Spinal cord (tissue), 9 donors: ENCODE measurements at regions not wholly inside any gene's neighbourhood (a gene's known extent, or its start where the extent isn't known, plus 50 kb on each side); places are given as distances from the start of the nearest gene placed in this dataset.
"Not testable (repeated sequence)": the region's sequence is repeated elsewhere in the genome, so short reads cannot be mapped to it uniquely, and the experiment has no call there.

Experiments
- DNase-seq, 6 donors: peaks; one replicate each; pipeline versions ENCODE4 v3.0.0 to v3.0.0-alpha.2; 2013 to 2015; ENCODE audit warnings: low spot score in 6 of 6, low read depth in 4 of 6
- H3K27ac ChIP-seq: one replicate; pipeline ENCODE4 v1.5.1; 2013; ENCODE audit warnings: low read depth, low read length, control low read depth
- H3K27me3 ChIP-seq: one replicate; pipeline ENCODE4 v1.6.1; 2013; ENCODE audit warnings: low read length; ENCODE audit not compliant: control insufficient read depth, insufficient read depth
- H3K36me3 ChIP-seq: one replicate; pipeline ENCODE4 v1.6.1; 2013; ENCODE audit warnings: low read length; ENCODE audit not compliant: control insufficient read depth, insufficient read depth
- H3K4me1 ChIP-seq: one replicate; pipeline ENCODE4 v1.6.1; 2013; ENCODE audit warnings: low read length; ENCODE audit not compliant: control insufficient read depth, insufficient read depth
- H3K4me3 ChIP-seq: one replicate; pipeline ENCODE4 v1.5.1; 2013; ENCODE audit warnings: low read depth, low read length, control low read depth
- H3K9me3 ChIP-seq: one replicate; pipeline ENCODE4 v1.6.1; 2013; ENCODE audit warnings: low read length; ENCODE audit not compliant: control insufficient read depth, insufficient read depth
- WGBS: methylation state at CpG from one replicate; pipeline ENCODE4 v1.1.5; 2013; ENCODE audit warnings: missing lambda C conversion rate; ENCODE audit not compliant: insufficient coverage; 5-methylcytosine and 5-hydroxymethylcytosine counted together
- donor health status: healthy.

- no peak overlapping the region for H3K4me3 ChIP-seq
- H3K27ac ChIP-seq: no peak overlapping the region
- H3K27me3 ChIP-seq: no peaks in the 10 kb centered on the region
- peak in 1 of 6 donors; percentile 52 for DNase-seq
- 72% methylated on average over 12 of the region's 12 CpGs for WGBS
- no peaks in the 10 kb centered on the region for H3K36me3 ChIP-seq
- H3K4me1 ChIP-seq: no peaks in the 10 kb centered on the region
- H3K9me3 ChIP-seq: no peaks in the 10 kb centered on the region
These were observed 161.8 kb downstream of the IGLL1 start for GRCh38 chr22:23418159-23418788.

- no CpG with 5 or more reads among the region's 3 CpGs for whole genome bisulfite sequencing
- not testable (repeated sequence) for H3K4me3 ChIP-seq, DNase-seq, H3K4me1 ChIP-seq, H3K27ac ChIP-seq, H3K36me3 ChIP-seq, H3K27me3 ChIP-seq, H3K9me3 ChIP-seq
These were observed 162.8 kb downstream of the IGLL1 start for GRCh38 chr22:23417327-23417726.

- H3K27ac ChIP-seq, DNase-seq: not testable (repeated sequence)
- WGBS: 76% methylated on average over 5 of the region's 8 CpGs
These were observed 163.9 kb downstream of the IGLL1 start for GRCh38 chr22:23416169-23416690.

GRCh38 chr22:23415490-23415851 lies 164.6 kb downstream of the IGLL1 start:
- no peak overlapping the region for H3K27ac ChIP-seq
- H3K4me3 ChIP-seq: no peak overlapping the region
- no peak for DNase-seq
- H3K9me3 ChIP-seq: no peaks in the 10 kb centered on the region
- peaks cover 3% of the 10 kb centered on the region for H3K27me3 ChIP-seq
- no peaks in the 10 kb centered on the region for H3K4me1 ChIP-seq
- 51% methylated on average over 8 of the region's 8 CpGs for WGBS
- no peaks in the 10 kb centered on the region for H3K36me3 ChIP-seq

More at GRCh38 chr22:23416169-23416690, 163.9 kb downstream of the IGLL1 start:
- H3K9me3 ChIP-seq, H3K36me3 ChIP-seq, H3K27me3 ChIP-seq, H3K4me1 ChIP-seq, H3K4me3 ChIP-seq: not testable (repeated sequence)

GRCh38 chr22:23414727-23415489 lies 165.2 kb downstream of the IGLL1 start:
- 90% methylated on average over 38 of the region's 38 CpGs for WGBS
- DNase-seq: no peak
- H3K4me1 ChIP-seq: no peaks in the 10 kb centered on the region

GRCh38 chr22:23411739-23412138 lies 168.4 kb downstream of the IGLL1 start:
- no peaks in the 10 kb centered on the region for H3K9me3 ChIP-seq
- no peak overlapping the region for H3K27ac ChIP-seq
- no peaks in the 10 kb centered on the region for H3K36me3 ChIP-seq

More at GRCh38 chr22:23414727-23415489, 165.2 kb downstream of the IGLL1 start:
- Histone ChIP-seq H3K27ac (no peak overlapping the region), H3K36me3 (no peaks in the 10 kb centered on the region), H3K27me3 (peaks cover 3% of the 10 kb centered on the region), H3K9me3 (no peaks in the 10 kb centered on the region), H3K4me3 (no peak overlapping the region)

GRCh38 chr22:23410411-23410810 lies 169.7 kb downstream of the IGLL1 start:
- H3K4me1 ChIP-seq: peaks cover 7% of the 10 kb centered on the region
- 100% methylated on average over 2 of the region's 5 CpGs for whole genome bisulfite sequencing
- no peak overlapping the region for H3K27ac ChIP-seq
- no peaks in the 10 kb centered on the region for H3K9me3 ChIP-seq
- no peak overlapping the region for H3K4me3 ChIP-seq
- H3K27me3 ChIP-seq: peaks cover 3% of the 10 kb centered on the region
- DNase-seq: no peak
- H3K36me3 ChIP-seq: no peaks in the 10 kb centered on the region

More at GRCh38 chr22:23411739-23412138, 168.4 kb downstream of the IGLL1 start:
- no peak overlapping the region for H3K4me3 ChIP-seq
- H3K4me1 ChIP-seq: peaks cover 3% of the 10 kb centered on the region
- no peak for DNase-seq
- peaks cover 3% of the 10 kb centered on the region for H3K27me3 ChIP-seq

GRCh38 chr22:23409976-23410375 lies 170.1 kb downstream of the IGLL1 start:
- Histone ChIP-seq H3K27ac (no peak overlapping the region), H3K4me3 (no peak overlapping the region), H3K9me3 (no peaks in the 10 kb centered on the region), H3K4me1 (peaks cover 11% of the 10 kb centered on the region), H3K27me3 (peaks cover 3% of the 10 kb centered on the region), H3K36me3 (no peaks in the 10 kb centered on the region)
- DNase-seq: no peak
- 91% methylated on average over 7 of the region's 8 CpGs for WGBS

- Histone ChIP-seq H3K27me3 (peaks cover 3% of the 10 kb centered on the region), H3K36me3 (no peaks in the 10 kb centered on the region), H3K27ac (no peak overlapping the region), H3K9me3 (no peaks in the 10 kb centered on the region), H3K4me1 (peaks cover 17% of the 10 kb centered on the region), H3K4me3 (no peak overlapping the region)
- DNase-seq: peak in 1 of 6 donors; percentile 58
- 17% methylated on average over 2 of the region's 2 CpGs for WGBS
These were observed 171.8 kb downstream of the IGLL1 start for GRCh38 chr22:23408321-23408720.
